Astrocyte (in vitro differentiated cells and primary cell): ENCODE measurements at regions not wholly inside any gene's neighbourhood (a gene's known extent, or its start where the extent isn't known, plus 50 kb on each side); places are given as distances from the start of the nearest gene placed in this dataset.

Source experiments
- DNase-seq: peaks from one replicate; pipeline ENCODE4 v3.0.0-alpha.2; 2010; ENCODE audit warnings: low read depth
- FAIRE-seq: peaks from 2 replicates; lab custom pipeline; 2011; peaks lifted over from hg19 to GRCh38; lab: Jason Lieb, UNC
- H2AFZ ChIP-seq: 2 replicates; pipeline ENCODE4 v1.6.0; 2012; ENCODE audit warnings: low read depth, low read length, inconsistent platforms
- H3K27ac ChIP-seq: 2 replicates; pipeline ENCODE4 v1.5.1; 2011; ENCODE audit warnings: low read depth, low read length, inconsistent platforms
- H3K27me3 ChIP-seq: 2 replicates; pipeline ENCODE4 v1.6.0; 2011; ENCODE audit warnings: low read length, inconsistent platforms; ENCODE audit not compliant: insufficient read depth
- H3K36me3 ChIP-seq: 2 replicates; pipeline ENCODE4 v1.5.1; 2011; ENCODE audit warnings: low read length, inconsistent platforms; ENCODE audit not compliant: insufficient read depth
- H3K4me1 ChIP-seq: 2 replicates; pipeline ENCODE4 v1.5.1; 2011; ENCODE audit warnings: low read length, inconsistent platforms; ENCODE audit not compliant: insufficient read depth
- H3K4me2 ChIP-seq: 2 replicates; pipeline ENCODE4 v1.6.0; 2012; ENCODE audit warnings: low read length, inconsistent platforms
- H3K4me3 ChIP-seq: 2 replicates; pipeline ENCODE4 v1.5.1; 2011; ENCODE audit warnings: low read depth, mild to moderate bottlenecking, low read length, inconsistent platforms; ENCODE audit not compliant: insufficient read depth
- H3K79me2 ChIP-seq: 2 replicates; pipeline ENCODE4 v1.6.0; 2012; ENCODE audit warnings: mild to moderate bottlenecking, low read length, inconsistent platforms; ENCODE audit not compliant: insufficient read depth
- H3K9ac ChIP-seq: 2 replicates; pipeline ENCODE4 v1.6.0; 2012; ENCODE audit warnings: mild to moderate bottlenecking, low read length, inconsistent platforms
- H3K9me3 ChIP-seq: 2 replicates; pipeline ENCODE4 v1.5.1; 2012; ENCODE audit warnings: low read depth, mild to moderate bottlenecking, low read length, inconsistent platforms; ENCODE audit not compliant: insufficient read depth
- H4K20me1 ChIP-seq: 2 replicates; pipeline ENCODE4 v1.6.0; 2012; ENCODE audit warnings: low read length, inconsistent platforms; ENCODE audit not compliant: insufficient read depth
- H3K27ac Mint-ChIP-seq: one replicate; pipeline ENCODE4 v1.8.0; 2021; ENCODE audit warnings: mild to moderate bottlenecking, mixed read lengths; ENCODE audit not compliant: unreplicated experiment
- H3K27me3 Mint-ChIP-seq: one replicate; pipeline ENCODE4 v1.8.0; 2021; ENCODE audit warnings: low read depth, mixed read lengths; ENCODE audit not compliant: unreplicated experiment
- H3K36me3 Mint-ChIP-seq: one replicate; pipeline ENCODE4 v1.8.0; 2021; ENCODE audit warnings: low read depth, mixed read lengths; ENCODE audit not compliant: unreplicated experiment
- H3K4me1 Mint-ChIP-seq: one replicate; pipeline ENCODE4 v1.8.0; 2021; ENCODE audit warnings: low read depth, mixed read lengths; ENCODE audit not compliant: unreplicated experiment
- H3K4me3 Mint-ChIP-seq: one replicate; pipeline ENCODE4 v1.8.0; 2021; ENCODE audit warnings: mild to moderate bottlenecking, moderate library complexity, mixed read lengths; ENCODE audit not compliant: unreplicated experiment
- H3K9me3 Mint-ChIP-seq: one replicate; pipeline ENCODE4 v1.8.0; 2021; ENCODE audit warnings: mild to moderate bottlenecking, mixed read lengths; ENCODE audit not compliant: unreplicated experiment
- EZH2 ChIP-seq: IDR thresholded peaks from 2 replicates; pipeline ENCODE4 v1.6.1; 2012; ENCODE audit warnings: mild to moderate bottlenecking, low read length, inconsistent platforms; ENCODE audit not compliant: insufficient read depth
- TF ChIP-seq, protein P1 (sequence below): IDR thresholded peaks from 2 replicates; pipeline ENCODE4 v1.5.1; 2011; ENCODE audit warnings: low read depth, mild to moderate bottlenecking, inconsistent platforms, low read length, moderate library complexity; ENCODE audit not compliant: insufficient read depth

DNA sequence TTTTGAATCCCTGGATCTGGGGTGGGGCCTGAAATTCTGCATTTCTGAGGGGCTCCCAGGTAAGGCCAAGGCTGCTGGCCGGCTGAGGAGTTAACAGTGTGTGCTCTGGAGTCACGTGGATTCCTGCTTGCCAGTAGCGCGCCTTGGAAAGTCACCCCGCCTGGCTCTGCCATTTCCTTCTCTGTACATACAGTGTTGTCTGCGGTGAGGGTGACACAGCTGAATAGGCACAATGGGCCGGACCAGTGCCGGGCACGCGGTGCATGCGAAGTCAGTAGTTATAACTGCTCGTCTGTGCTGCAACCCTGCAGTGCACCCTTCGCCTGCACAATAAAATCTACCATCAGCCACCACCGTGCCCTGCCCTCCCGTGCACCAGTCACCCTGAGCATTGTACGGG lies 68.0 kb upstream of the EEPD1 start:
- Mint-ChIP-seq H3K27me3 (peaks cover 17% of the 10 kb centered on the region), H3K4me3 (no peak overlapping the region), H3K4me1 (peaks cover 1% of the 10 kb centered on the region), H3K27ac (no peak overlapping the region), H3K36me3 (no peaks in the 10 kb centered on the region), H3K9me3 (peaks cover 15% of the 10 kb centered on the region)
- no peak for DNase-seq
- Histone ChIP-seq H3K4me2 (no peak overlapping the region), H3K79me2 (no peaks in the 10 kb centered on the region), H3K27ac (no peak overlapping the region), H2AFZ (no peak overlapping the region), H3K9me3 (no peaks in the 10 kb centered on the region), H3K4me1 (no peaks in the 10 kb centered on the region), H3K27me3 (no peaks in the 10 kb centered on the region), H3K9ac (no peak overlapping the region), H3K36me3 (no peaks in the 10 kb centered on the region), H3K4me3 (no peak overlapping the region), H4K20me1 (no peaks in the 10 kb centered on the region)
- FAIRE-seq: no peak
- no peak for TF ChIP-seq EZH2
- TF ChIP-seq, protein P1, sequence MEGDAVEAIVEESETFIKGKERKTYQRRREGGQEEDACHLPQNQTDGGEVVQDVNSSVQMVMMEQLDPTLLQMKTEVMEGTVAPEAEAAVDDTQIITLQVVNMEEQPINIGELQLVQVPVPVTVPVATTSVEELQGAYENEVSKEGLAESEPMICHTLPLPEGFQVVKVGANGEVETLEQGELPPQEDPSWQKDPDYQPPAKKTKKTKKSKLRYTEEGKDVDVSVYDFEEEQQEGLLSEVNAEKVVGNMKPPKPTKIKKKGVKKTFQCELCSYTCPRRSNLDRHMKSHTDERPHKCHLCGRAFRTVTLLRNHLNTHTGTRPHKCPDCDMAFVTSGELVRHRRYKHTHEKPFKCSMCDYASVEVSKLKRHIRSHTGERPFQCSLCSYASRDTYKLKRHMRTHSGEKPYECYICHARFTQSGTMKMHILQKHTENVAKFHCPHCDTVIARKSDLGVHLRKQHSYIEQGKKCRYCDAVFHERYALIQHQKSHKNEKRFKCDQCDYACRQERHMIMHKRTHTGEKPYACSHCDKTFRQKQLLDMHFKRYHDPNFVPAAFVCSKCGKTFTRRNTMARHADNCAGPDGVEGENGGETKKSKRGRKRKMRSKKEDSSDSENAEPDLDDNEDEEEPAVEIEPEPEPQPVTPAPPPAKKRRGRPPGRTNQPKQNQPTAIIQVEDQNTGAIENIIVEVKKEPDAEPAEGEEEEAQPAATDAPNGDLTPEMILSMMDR: no peak

DNA sequence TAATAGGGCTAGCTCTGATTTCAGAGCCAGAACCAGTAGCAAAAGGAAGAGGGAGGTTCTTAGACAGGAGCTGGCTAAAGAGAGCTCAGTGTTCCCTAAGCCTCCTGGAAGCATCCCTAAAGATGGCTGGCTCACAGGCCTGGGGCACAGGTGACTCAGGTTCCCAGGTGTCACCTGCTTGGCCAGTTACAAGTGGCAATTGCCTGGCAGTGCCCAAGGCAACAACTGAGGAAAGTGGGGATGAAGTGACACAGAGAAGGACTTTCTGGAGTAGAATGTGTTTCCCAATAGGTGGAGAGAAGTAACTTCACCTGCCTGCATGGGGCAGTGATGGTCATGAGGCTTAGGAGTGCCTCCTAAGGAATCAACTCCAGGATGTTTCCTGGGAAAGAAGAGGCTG lies 66.5 kb upstream of the EEPD1 start:
- Histone ChIP-seq H4K20me1 (no peaks in the 10 kb centered on the region), H3K4me2 (no peak overlapping the region), H3K9me3 (no peaks in the 10 kb centered on the region), H3K27me3 (no peaks in the 10 kb centered on the region), H2AFZ (no peak overlapping the region), H3K36me3 (no peaks in the 10 kb centered on the region), H3K4me1 (no peaks in the 10 kb centered on the region), H3K27ac (no peak overlapping the region), H3K4me3 (no peak overlapping the region), H3K9ac (no peak overlapping the region), H3K79me2 (no peaks in the 10 kb centered on the region)
- peaks cover 17% of the 10 kb centered on the region for H3K27me3 Mint-ChIP-seq
- H3K4me1 Mint-ChIP-seq: no peaks in the 10 kb centered on the region
- peaks cover 15% of the 10 kb centered on the region for H3K9me3 Mint-ChIP-seq
- H3K27ac Mint-ChIP-seq: no peak overlapping the region
- H3K36me3 Mint-ChIP-seq: no peaks in the 10 kb centered on the region
- TF ChIP-seq EZH2: no peak
- no peak for DNase-seq
- FAIRE-seq: no peak
- H3K4me3 Mint-ChIP-seq: no peak overlapping the region

- H3K9me3 Mint-ChIP-seq: peaks cover 20% of the 10 kb centered on the region
- DNase-seq: no peak
- no peaks in the 10 kb centered on the region for H3K4me1 ChIP-seq
These were observed 64.5 kb upstream of the EEPD1 start for GRCh38 chr7:36088553-36088952.

More at GRCh38 chr7:36088553-36088952, 64.5 kb upstream of the EEPD1 start:
- TF ChIP-seq, protein P1: no peak
- TF ChIP-seq EZH2: no peak
- peaks cover 8% of the 10 kb centered on the region for H3K27me3 Mint-ChIP-seq
- no peaks in the 10 kb centered on the region for H3K4me1 Mint-ChIP-seq
- no peak overlapping the region for H3K27ac Mint-ChIP-seq
- no peak overlapping the region for H3K4me2 ChIP-seq
- FAIRE-seq: no peak
- H3K27ac ChIP-seq: no peak overlapping the region
- H4K20me1 ChIP-seq: no peaks in the 10 kb centered on the region
- no peaks in the 10 kb centered on the region for H3K79me2 ChIP-seq
- no peaks in the 10 kb centered on the region for H3K9me3 ChIP-seq
- H3K4me3 ChIP-seq: no peak overlapping the region
- H3K4me3 Mint-ChIP-seq: no peak overlapping the region
- no peaks in the 10 kb centered on the region for H3K27me3 ChIP-seq
- no peak overlapping the region for H2AFZ ChIP-seq
- no peaks in the 10 kb centered on the region for H3K36me3 Mint-ChIP-seq
- H3K9ac ChIP-seq: no peak overlapping the region
- no peaks in the 10 kb centered on the region for H3K36me3 ChIP-seq
